HFF-Myc (cell line): ENCODE measurements at regions not wholly inside any gene's neighbourhood (a gene's known extent, or its start where the extent isn't known, plus 50 kb on each side); places are given as distances from the start of the nearest gene placed in this dataset.

Experiments used
- DNase-seq: peaks from one replicate; pipeline ENCODE4 v3.0.0-alpha.2; 2011; ENCODE audit warnings: low read depth; ENCODE audit errors: extremely low read depth
- H3K4me3 ChIP-seq: replicated peaks from 2 replicates; pipeline ENCODE4 v1.5.1; 2011; ENCODE audit warnings: low read depth, mild to moderate bottlenecking, control low read depth, low read length
- CTCF ChIP-seq: IDR thresholded peaks from 2 replicates; pipeline ENCODE4 v1.5.1; 2012; ENCODE audit warnings: mild to moderate bottlenecking, low read depth, low read length, control low read depth; ENCODE audit errors: missing control alignments

DNA sequence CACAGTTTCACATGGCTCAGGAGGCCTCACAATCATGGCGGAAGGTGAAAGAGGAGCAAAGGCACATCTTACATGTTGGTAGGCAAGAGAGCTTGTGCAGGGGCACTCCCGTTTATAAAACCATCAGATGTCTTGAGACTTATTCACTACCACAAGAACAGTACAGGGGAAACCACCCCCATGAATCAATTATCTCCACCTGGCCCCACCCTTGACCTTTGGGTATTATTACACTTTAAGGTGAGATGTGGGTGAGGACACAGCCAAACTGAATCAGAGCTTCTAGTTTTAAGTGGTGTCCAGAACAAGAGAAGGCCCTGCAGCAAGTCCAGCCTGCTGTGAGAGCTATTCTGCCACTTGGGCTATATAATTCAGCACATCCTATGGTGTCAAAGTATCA is 493.7 kb downstream of the ETS1 start:
- H3K4me3 ChIP-seq, result no peak overlapping the region
- DNase-seq, result no peak
- no peak for TF ChIP-seq CTCF

- TF ChIP-seq CTCF, result no peak
- no peak overlapping the region for H3K4me3 ChIP-seq
These were observed 497.4 kb downstream of the ETS1 start for GRCh38 chr11:128089962-128090361.

GRCh38 chr11:128086794-128087193 is 500.6 kb downstream of the ETS1 start:
- H3K4me3 ChIP-seq, result no peak overlapping the region
- DNase-seq, result no peak
- TF ChIP-seq CTCF, result no peak

More at GRCh38 chr11:128089962-128090361, 497.4 kb downstream of the ETS1 start:
- DNase-seq, result no peak

GRCh38 chr11:128085276-128085675 is 502.1 kb downstream of the ETS1 start:
- H3K4me3 ChIP-seq, result no peak overlapping the region
- TF ChIP-seq CTCF, result no peak
- no peak for DNase-seq

DNA sequence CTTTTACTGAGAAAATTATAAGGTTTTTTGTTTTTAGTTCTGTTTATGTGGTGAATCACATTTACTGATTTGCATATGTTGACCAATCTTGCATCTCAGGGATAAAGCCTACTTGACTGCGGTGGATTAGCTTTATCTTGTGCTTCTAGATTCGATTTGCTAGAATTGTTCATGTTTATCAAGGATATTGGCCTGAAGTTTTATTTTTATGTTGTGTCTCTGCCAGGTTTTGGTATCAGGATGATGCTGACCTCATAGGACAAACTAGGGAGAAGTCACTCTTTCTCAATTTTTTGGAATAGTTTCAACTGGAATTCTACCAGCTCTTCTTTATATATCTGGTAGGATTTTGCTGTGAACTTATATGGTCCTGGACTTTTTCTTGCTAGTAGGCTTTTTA is 504.8 kb downstream of the ETS1 start:
- no peak for TF ChIP-seq CTCF
- DNase-seq, result no peak
- no peak overlapping the region for H3K4me3 ChIP-seq

DNA sequence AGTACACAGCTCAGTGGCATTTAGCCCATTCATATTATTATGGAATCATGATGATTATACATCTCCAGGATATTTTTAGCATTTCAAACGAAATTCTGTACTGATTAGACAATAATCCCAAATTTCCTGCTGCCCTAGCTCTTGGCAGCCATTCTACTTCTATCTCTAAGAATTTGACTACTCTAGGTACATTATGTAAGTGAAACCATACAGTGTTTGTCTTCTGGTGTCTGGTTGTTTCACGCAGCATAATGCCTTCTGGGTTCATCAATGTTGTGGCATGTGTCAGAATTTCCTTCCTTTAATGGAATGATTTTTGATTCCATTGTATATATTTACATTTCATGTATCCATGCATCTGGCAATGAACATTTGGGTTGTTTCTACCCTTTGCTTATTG is 517.7 kb downstream of the ETS1 start:
- no peak for TF ChIP-seq CTCF
- DNase-seq, result no peak

GRCh38 chr11:128067780-128068179 is 519.6 kb downstream of the ETS1 start:
- H3K4me3 ChIP-seq, result no peak overlapping the region
- no peak for TF ChIP-seq CTCF
- DNase-seq, result no peak

More for the DNA sequence above, 517.7 kb downstream of the ETS1 start:
- no peak overlapping the region for H3K4me3 ChIP-seq
